ENCODE measurements at regions not wholly inside any gene's neighbourhood (a gene's known extent, or its start where the extent isn't known, plus 50 kb on each side); places are given as distances from the start of the nearest gene placed in this dataset.

- Mint-ChIP-seq H3K27ac (no peak overlapping the region), H3K4me3 (no peak overlapping the region), H3K36me3 (no peaks in the 10 kb centered on the region), H3K9me3 (no peaks in the 10 kb centered on the region), H3K4me1 (ENCODE audit: low read depth) (peaks cover 8% of the 10 kb centered on the region), H3K27me3 (no peaks in the 10 kb centered on the region)
- no peak for DNase-seq
- intact Hi-C loops (cut with micrococcal nuclease): no loop called here
- ChIA-PET POLR2A (no interaction called here), CTCF (no interaction called here)
These were observed 68.7 kb upstream of the JDP2 start for GRCh38 chr14:75359098-75359497.

GRCh38 chr14:75361041-75361440, 66.8 kb upstream of the JDP2 start:
- DNase-seq: no peak
- no peaks in the 10 kb centered on the region for H3K9me3 Mint-ChIP-seq
- H3K4me3 Mint-ChIP-seq: no peak overlapping the region
- peaks cover 14% of the 10 kb centered on the region for H3K4me1 Mint-ChIP-seq (ENCODE audit: low read depth)
- no peaks in the 10 kb centered on the region for H3K27me3 Mint-ChIP-seq
- POLR2A ChIA-PET: no interaction called here
- intact Hi-C loops (cut with micrococcal nuclease): no loop called here
- no peaks in the 10 kb centered on the region for H3K36me3 Mint-ChIP-seq
- CTCF ChIA-PET: no interaction called here
- H3K27ac Mint-ChIP-seq: no peak overlapping the region

- H3K36me3 Mint-ChIP-seq: no peaks in the 10 kb centered on the region
- POLR2A ChIA-PET: no interaction called here
- H3K27ac Mint-ChIP-seq: no peak overlapping the region
- H3K4me1 Mint-ChIP-seq (ENCODE audit: low read depth): peaks cover 14% of the 10 kb centered on the region
- intact Hi-C loops (cut with micrococcal nuclease): no loop called here
- H3K9me3 Mint-ChIP-seq: no peaks in the 10 kb centered on the region
- DNase-seq: no peak
- H3K4me3 Mint-ChIP-seq: no peak overlapping the region
- H3K27me3 Mint-ChIP-seq: no peaks in the 10 kb centered on the region
- CTCF ChIA-PET: no interaction called here
These were observed 65.9 kb upstream of the JDP2 start for GRCh38 chr14:75361751-75362433.

- ChIA-PET POLR2A (no interaction called here), CTCF (interaction anchor here (1.1 kb wide), 1 partner anchor 126 kb away, joined by 4 read pairs; no protein-coding TSS in a partner anchor)
- no peak for DNase-seq
- no peak overlapping the region for H3K27ac Mint-ChIP-seq
- peaks cover 14% of the 10 kb centered on the region for H3K4me1 Mint-ChIP-seq (ENCODE audit: low read depth)
- intact Hi-C loops (cut with micrococcal nuclease): no loop called here
- no peaks in the 10 kb centered on the region for H3K27me3 Mint-ChIP-seq
- H3K36me3 Mint-ChIP-seq: no peaks in the 10 kb centered on the region
- H3K9me3 Mint-ChIP-seq: no peaks in the 10 kb centered on the region
- H3K4me3 Mint-ChIP-seq: no peak overlapping the region
These were observed 64.7 kb upstream of the JDP2 start for GRCh38 chr14:75363130-75363529.

GRCh38 chr14:75363570-75364227, 64.1 kb upstream of the JDP2 start:
- CTCF ChIA-PET: interaction anchor here (1.1 kb wide), 1 partner anchor 125 kb away, joined by 4 read pairs; no protein-coding TSS in a partner anchor
- DNase-seq: no peak
- no peaks in the 10 kb centered on the region for H3K9me3 Mint-ChIP-seq
- H3K27me3 Mint-ChIP-seq: no peaks in the 10 kb centered on the region
- intact Hi-C loops (cut with micrococcal nuclease): no loop called here
- no peak overlapping the region for H3K27ac Mint-ChIP-seq
- peaks cover 14% of the 10 kb centered on the region for H3K4me1 Mint-ChIP-seq (ENCODE audit: low read depth)
- POLR2A ChIA-PET: no interaction called here
- H3K4me3 Mint-ChIP-seq: no peak overlapping the region
- no peaks in the 10 kb centered on the region for H3K36me3 Mint-ChIP-seq

- DNase-seq: no peak
- ChIA-PET POLR2A (no interaction called here), CTCF (interaction anchor here (0.9 to 1.0 kb wide), 2 partner anchors 122 to 124 kb away, joined by 3 read pairs; no protein-coding TSS in a partner anchor)
- no peaks in the 10 kb centered on the region for H3K27me3 Mint-ChIP-seq
- no peak overlapping the region for H3K27ac Mint-ChIP-seq
- H3K4me1 Mint-ChIP-seq (ENCODE audit: low read depth): peaks cover 14% of the 10 kb centered on the region
- H3K9me3 Mint-ChIP-seq: no peaks in the 10 kb centered on the region
- H3K4me3 Mint-ChIP-seq: no peak overlapping the region
- no peaks in the 10 kb centered on the region for H3K36me3 Mint-ChIP-seq
- intact Hi-C loops (cut with micrococcal nuclease): no loop called here
These were observed 62.7 kb upstream of the JDP2 start for GRCh38 chr14:75365116-75365515.

GRCh38 chr14:75366963-75367362, 60.9 kb upstream of the JDP2 start:
- no peak overlapping the region for H3K4me3 Mint-ChIP-seq
- ChIA-PET CTCF (interaction anchor here (0.8 to 1.1 kb wide), 4 partner anchors 58 to 287 kb away, joined by 3 to 4 read pairs (median 3); no protein-coding TSS in a partner anchor), POLR2A (no interaction called here)
- H3K36me3 Mint-ChIP-seq: no peaks in the 10 kb centered on the region
- no peak overlapping the region for H3K27ac Mint-ChIP-seq
- no peak for DNase-seq
- H3K27me3 Mint-ChIP-seq: no peaks in the 10 kb centered on the region
- no peaks in the 10 kb centered on the region for H3K9me3 Mint-ChIP-seq
- peaks cover 14% of the 10 kb centered on the region for H3K4me1 Mint-ChIP-seq (ENCODE audit: low read depth)
- intact Hi-C loops (cut with micrococcal nuclease): no loop called here

GRCh38 chr14:75368333-75368732, 59.5 kb upstream of the JDP2 start:
- no peak for DNase-seq
- H3K36me3 Mint-ChIP-seq: no peaks in the 10 kb centered on the region
- H3K27me3 Mint-ChIP-seq: no peaks in the 10 kb centered on the region
- CTCF ChIA-PET: no interaction called here
- H3K9me3 Mint-ChIP-seq: no peaks in the 10 kb centered on the region
- H3K27ac Mint-ChIP-seq: no peak overlapping the region
- POLR2A ChIA-PET: no interaction called here
- no peak overlapping the region for H3K4me3 Mint-ChIP-seq
- peaks cover 14% of the 10 kb centered on the region for H3K4me1 Mint-ChIP-seq (ENCODE audit: low read depth)
- intact Hi-C loops (cut with micrococcal nuclease): no loop called here

GRCh38 chr14:75369506-75369905, 58.3 kb upstream of the JDP2 start:
- H3K27me3 Mint-ChIP-seq: no peaks in the 10 kb centered on the region
- intact Hi-C loops (cut with micrococcal nuclease): no loop called here
- no peaks in the 10 kb centered on the region for H3K9me3 Mint-ChIP-seq
- H3K36me3 Mint-ChIP-seq: no peaks in the 10 kb centered on the region
- CTCF ChIA-PET: no interaction called here
- H3K27ac Mint-ChIP-seq: no peak overlapping the region
- DNase-seq: no peak
- POLR2A ChIA-PET: no interaction called here
- H3K4me1 Mint-ChIP-seq (ENCODE audit: low read depth): peaks cover 5% of the 10 kb centered on the region
- no peak overlapping the region for H3K4me3 Mint-ChIP-seq

GRCh38 chr14:75370416-75371205, 57.2 kb upstream of the JDP2 start:
- Mint-ChIP-seq H3K4me1 (ENCODE audit: low read depth) (peaks cover under 1% of the 10 kb centered on the region), H3K9me3 (no peaks in the 10 kb centered on the region), H3K27me3 (no peaks in the 10 kb centered on the region), H3K36me3 (no peaks in the 10 kb centered on the region), H3K4me3 (no peak overlapping the region), H3K27ac (no peak overlapping the region)
- intact Hi-C loops (cut with micrococcal nuclease): no loop called here
- ChIA-PET POLR2A (no interaction called here), CTCF (interaction anchor here (0.7 to 0.8 kb wide), 2 partner anchors 186 to 465 kb away, joined by 3 read pairs; no protein-coding TSS in a partner anchor)
- no peak for DNase-seq

- no peaks in the 10 kb centered on the region for H3K27me3 Mint-ChIP-seq
- intact Hi-C loops (cut with micrococcal nuclease): no loop called here
- no peak for DNase-seq
- no peaks in the 10 kb centered on the region for H3K4me1 Mint-ChIP-seq (ENCODE audit: low read depth)
- ChIA-PET POLR2A (no interaction called here), CTCF (interaction anchor here (0.7 to 0.8 kb wide), 2 partner anchors 185 to 465 kb away, joined by 3 read pairs; no protein-coding TSS in a partner anchor)
- no peak overlapping the region for H3K27ac Mint-ChIP-seq
- no peak overlapping the region for H3K4me3 Mint-ChIP-seq
- no peaks in the 10 kb centered on the region for H3K36me3 Mint-ChIP-seq
- no peaks in the 10 kb centered on the region for H3K9me3 Mint-ChIP-seq
These were observed 56.5 kb upstream of the JDP2 start for GRCh38 chr14:75371297-75371696.

GRCh38 chr14:75372260-75372659, 55.6 kb upstream of the JDP2 start:
- DNase-seq: no peak
- Mint-ChIP-seq H3K27me3 (no peaks in the 10 kb centered on the region), H3K4me3 (no peak overlapping the region), H3K27ac (no peak overlapping the region), H3K9me3 (no peaks in the 10 kb centered on the region), H3K4me1 (ENCODE audit: low read depth) (no peaks in the 10 kb centered on the region), H3K36me3 (no peaks in the 10 kb centered on the region)
- intact Hi-C loops (cut with micrococcal nuclease): no loop called here
- ChIA-PET CTCF (no interaction called here), POLR2A (interaction anchor here (0.7 kb wide), 1 partner anchor 244 kb away, joined by 5 read pairs; no protein-coding TSS in a partner anchor)

Data from activated CD4-positive, alpha-beta memory T cell treated with anti-CD3 and anti-CD28 coated beads for 36 hours (primary cell).